Right kidney (tissue), 1 donor: ENCODE measurements at regions not wholly inside any gene's neighbourhood (a gene's known extent, or its start where the extent isn't known, plus 50 kb on each side); places are given as distances from the start of the nearest gene placed in this dataset.
A peak's percentile ranks its signal among the peaks of the same experiment; 100 is the strongest.
"Not testable (repeated sequence)": the region's sequence is repeated elsewhere in the genome, so short reads cannot be mapped to it uniquely, and the experiment has no call there.

Source experiments
- DNase-seq: peaks from one replicate; pipeline ENCODE4 v3.0.0-alpha.2; 2016

DNA sequence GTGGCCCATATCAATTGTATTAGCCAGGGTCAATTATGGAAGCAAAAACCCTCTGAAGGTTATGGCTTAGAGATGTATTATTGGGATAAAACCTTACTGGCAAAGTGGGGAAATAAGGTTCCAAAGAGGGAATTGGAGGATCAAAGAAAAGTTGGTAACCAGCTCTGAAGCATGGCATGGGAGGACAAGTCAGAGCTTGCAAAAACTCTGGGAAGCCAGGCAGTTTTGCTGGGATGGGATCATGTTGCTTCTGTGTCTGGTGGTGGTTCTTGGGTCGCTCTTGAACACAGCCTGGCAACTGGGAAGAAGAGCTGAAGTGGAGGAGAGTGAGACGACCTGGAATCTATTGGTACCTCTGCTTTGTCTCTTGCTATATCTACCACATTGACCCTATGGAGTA lies 162.6 kb downstream of the PMAIP1 start:
- no peak for DNase-seq

GRCh38 chr18:60060578-60060977 lies 160.8 kb downstream of the PMAIP1 start:
- DNase-seq: no peak

DNA sequence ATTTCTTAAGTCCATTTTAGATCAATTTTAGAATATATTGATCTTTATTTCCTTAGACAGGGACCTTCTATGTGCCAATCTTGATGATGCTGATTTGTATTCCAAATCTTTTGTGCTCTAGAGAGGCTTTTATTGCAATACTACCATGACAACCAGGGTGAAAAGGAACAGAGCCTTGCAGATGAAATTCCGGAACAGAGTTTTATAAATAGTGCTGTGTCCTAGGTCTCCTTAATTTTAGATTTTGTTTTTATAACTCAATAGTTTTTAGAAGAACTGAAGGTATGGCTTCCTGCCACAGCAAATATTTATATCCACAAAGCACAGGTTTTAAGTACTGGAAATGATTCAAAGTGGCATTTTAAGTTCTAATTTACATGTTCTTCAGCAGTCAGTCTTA lies 160.2 kb downstream of the PMAIP1 start:
- DNase-seq: no peak

DNA sequence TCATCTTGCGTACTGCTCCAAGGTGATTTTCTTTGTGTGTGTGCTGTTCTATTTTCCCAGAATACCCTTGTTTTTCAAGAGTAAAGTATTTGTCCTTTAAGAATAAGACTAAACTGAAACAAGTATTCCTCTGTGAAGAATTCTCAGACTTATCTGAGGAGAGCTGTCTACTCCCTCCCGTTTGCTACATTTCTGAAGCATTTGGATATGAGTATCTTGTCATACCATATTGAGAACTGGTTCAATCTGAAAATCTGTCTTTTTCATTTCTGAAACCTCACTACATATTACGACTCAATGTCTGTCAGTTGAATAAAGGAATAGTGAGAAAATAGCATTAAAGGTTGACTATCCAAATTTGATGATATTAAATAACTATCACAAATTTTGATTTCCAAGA lies 159.4 kb downstream of the PMAIP1 start:
- no peak for DNase-seq

DNA sequence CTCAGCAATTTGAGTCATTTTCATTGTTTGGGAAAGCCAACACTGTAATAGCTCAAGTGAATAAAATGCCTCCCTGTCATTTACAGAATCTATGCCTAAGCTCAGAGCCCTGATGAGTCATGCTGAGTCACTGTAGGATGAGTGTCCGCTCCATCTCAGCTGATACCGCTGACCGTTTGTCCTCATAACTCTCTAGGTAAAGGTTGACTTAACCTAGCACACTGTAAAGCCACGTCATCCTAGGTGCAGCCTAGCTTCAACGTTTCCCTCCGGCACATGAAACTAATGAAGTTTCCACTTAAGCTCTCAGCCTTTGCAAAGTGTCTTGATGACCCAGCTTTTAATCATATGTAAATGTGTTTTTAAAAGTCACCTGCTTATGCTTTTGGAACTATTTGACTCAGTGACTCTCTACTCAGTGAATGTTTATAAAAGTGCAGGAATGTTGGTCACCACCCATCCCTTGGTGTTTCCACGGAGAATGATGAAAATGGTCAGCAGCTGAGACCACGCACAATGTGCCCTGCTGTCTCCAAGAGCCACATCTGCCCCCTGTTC lies 154.0 kb downstream of the PMAIP1 start:
- DNase-seq: no peak

DNA sequence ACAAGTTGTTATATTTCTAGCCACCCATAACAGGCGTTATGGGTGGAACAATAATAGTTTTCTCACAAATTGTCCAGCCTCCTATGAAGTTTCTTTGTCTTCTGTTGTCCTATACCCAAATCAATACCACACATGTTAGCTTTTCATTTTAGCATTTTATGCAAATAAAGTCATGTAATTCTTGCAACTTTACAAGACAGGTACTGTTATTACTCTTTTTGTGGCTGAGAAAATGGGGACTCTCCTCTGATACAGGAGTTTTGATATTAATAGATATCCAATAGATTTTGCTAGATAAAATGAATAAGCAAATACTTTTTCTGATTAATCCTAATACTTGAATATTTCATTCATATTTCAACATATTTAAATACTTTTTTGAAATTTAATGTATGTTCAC lies 151.0 kb downstream of the PMAIP1 start:
- DNase-seq: no peak

DNA sequence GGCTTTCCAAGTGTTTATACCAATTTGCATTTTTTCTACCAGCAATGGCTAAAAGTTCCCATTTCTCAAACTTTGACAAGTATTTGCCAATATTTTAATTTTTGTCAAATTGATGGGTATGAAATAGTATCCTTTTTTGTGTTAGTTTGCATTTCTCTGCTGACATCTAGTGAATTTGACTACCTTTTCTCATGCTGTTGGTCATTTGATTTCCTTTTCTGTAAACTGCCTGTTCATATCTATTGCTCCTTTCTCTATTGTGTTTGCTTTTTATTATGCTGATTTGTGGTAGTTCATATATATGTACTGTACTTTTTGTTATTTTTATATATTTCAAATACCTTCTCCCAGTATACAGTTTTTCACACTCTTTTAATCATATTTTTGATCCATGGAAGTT lies 149.4 kb downstream of the PMAIP1 start:
- DNase-seq: no peak

GRCh38 chr18:60047556-60047955 lies 147.8 kb downstream of the PMAIP1 start:
- DNase-seq: no peak

GRCh38 chr18:60044290-60045006 lies 144.7 kb downstream of the PMAIP1 start:
- DNase-seq: no peak

GRCh38 chr18:60040971-60041370 lies 141.2 kb downstream of the PMAIP1 start:
- DNase-seq: no peak

- DNase-seq: no peak
These were observed 138.9 kb downstream of the PMAIP1 start for GRCh38 chr18:60038731-60039130.

DNA sequence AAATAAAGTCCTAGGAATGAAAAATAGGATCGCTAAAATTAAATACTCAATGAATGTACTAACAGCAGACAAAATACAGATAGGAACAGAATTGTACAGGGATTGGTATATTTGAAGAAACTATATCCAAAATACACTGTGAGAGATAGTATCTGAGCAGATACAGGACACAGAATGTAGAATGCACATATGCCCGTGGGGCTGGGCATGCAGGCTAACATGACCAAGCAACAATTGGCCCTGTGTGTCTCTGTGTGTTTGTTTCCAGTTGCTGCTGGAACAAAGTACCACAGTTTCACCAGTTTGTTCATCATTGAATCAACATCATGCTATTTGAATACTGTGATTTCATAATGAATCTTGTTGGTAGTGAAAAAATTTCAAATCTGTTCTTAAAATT lies 127.6 kb downstream of the PMAIP1 start:
- no peak for DNase-seq

- DNase-seq: no peak
These were observed 125.1 kb downstream of the PMAIP1 start for GRCh38 chr18:60024857-60025256.

DNA sequence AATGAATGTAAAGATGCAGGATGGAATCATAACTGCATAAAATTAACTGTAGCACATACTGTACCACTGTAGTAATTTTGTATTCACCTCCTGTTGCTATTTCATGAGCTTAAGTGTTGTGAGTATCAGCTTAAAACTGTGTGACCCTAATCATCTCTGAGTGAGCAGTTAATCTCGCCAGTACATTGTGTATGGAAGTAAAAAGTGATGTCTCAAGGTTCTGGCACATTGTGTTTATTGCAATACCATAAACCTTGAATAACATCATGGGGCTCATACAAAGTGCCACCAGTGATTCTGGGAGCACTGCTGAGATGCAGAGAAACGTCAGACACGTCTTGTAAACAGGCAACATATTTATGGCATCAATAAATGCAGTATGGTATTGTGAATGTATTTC lies 124.5 kb downstream of the PMAIP1 start:
- DNase-seq: no peak

GRCh38 chr18:60022671-60023276 lies 123.0 kb downstream of the PMAIP1 start:
- DNase-seq: no peak

- DNase-seq: no peak
These were observed 121.8 kb downstream of the PMAIP1 start for GRCh38 chr18:60021556-60021955.

- peak; percentile 12 for DNase-seq
These were observed 120.5 kb downstream of the PMAIP1 start for GRCh38 chr18:60020107-60020925.

DNA sequence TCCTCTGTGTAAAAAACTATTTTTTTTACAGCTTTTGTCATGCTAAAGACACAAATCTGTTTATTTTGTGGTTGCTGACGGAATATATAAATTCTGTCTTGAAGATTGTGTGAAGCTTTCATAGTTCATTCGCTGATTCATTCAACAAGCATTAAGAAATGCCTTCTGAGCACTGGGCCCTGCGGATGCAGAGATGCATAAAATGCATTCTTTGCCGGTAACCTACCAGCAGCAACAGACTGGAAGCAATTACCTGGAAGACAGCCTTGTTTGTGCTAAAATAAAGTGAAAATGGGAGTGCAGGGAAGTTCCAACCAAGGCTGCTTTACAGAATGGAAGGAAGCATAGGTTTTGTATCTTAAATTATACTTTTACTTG lies 119.7 kb downstream of the PMAIP1 start:
- no peak for DNase-seq

GRCh38 chr18:60018618-60019462 lies 119.0 kb downstream of the PMAIP1 start:
- no peak for DNase-seq

- DNase-seq: not testable (repeated sequence)
These were observed 118.3 kb downstream of the PMAIP1 start for GRCh38 chr18:60018134-60018533.

GRCh38 chr18:60017371-60017770 lies 117.6 kb downstream of the PMAIP1 start:
- DNase-seq: no peak

GRCh38 chr18:60015826-60016225 lies 116.0 kb downstream of the PMAIP1 start:
- DNase-seq: not testable (repeated sequence)
